MM.1S (cell line): ENCODE measurements at regions not wholly inside any gene's neighbourhood (a gene's known extent, or its start where the extent isn't known, plus 50 kb on each side); places are given as distances from the start of the nearest gene placed in this dataset.

Experiments
- DNase-seq: peaks from one replicate; pipeline ENCODE4 v3.0.0-alpha.2; 2015
- H2AFZ ChIP-seq: fragments of 300-600 bp; sonication (generic); 2 replicates; pipeline ENCODE4 v1.6.0; 2016; ENCODE audit warnings: antibody characterized with exemption, low read length
- H3F3A ChIP-seq: fragments of 300-600 bp; sonication (generic); 2 replicates; pipeline ENCODE4 v1.6.1; 2016; ENCODE audit warnings: mild to moderate bottlenecking, antibody characterized with exemption, low read length, moderate library complexity, mixed read lengths; ENCODE audit not compliant: insufficient read depth
- H3K27ac ChIP-seq: fragments of 300-600 bp; sonication (generic); 2 replicates; pipeline ENCODE4 v1.5.1; 2016; ENCODE audit warnings: mild to moderate bottlenecking, low read length
- H3K27me3 ChIP-seq: fragments of 300-600 bp; sonication (generic); replicated peaks from 2 replicates; pipeline ENCODE4 v1.6.0; 2016; ENCODE audit warnings: low read length; ENCODE audit not compliant: insufficient read depth
- H3K36me3 ChIP-seq: fragments of 300-600 bp; sonication (generic); replicated peaks from 2 replicates; pipeline ENCODE4 v1.6.1; 2016; ENCODE audit warnings: mild to moderate bottlenecking, low read length, mixed read lengths; ENCODE audit not compliant: insufficient read depth
- H3K4me1 ChIP-seq: fragments of 300-600 bp; sonication (generic); 2 replicates; pipeline ENCODE4 v1.6.1; 2016; ENCODE audit warnings: low read length, mixed read lengths
- H3K4me2 ChIP-seq: fragments of 300-600 bp; sonication (generic); 2 replicates; pipeline ENCODE4 v1.6.0; 2016; ENCODE audit warnings: low read depth, low read length
- H3K4me3 ChIP-seq: fragments of 300-600 bp; sonication (generic); 2 replicates; pipeline ENCODE4 v1.5.1; 2016; ENCODE audit warnings: low read length, mixed read lengths
- H3K79me2 ChIP-seq: fragments of 300-600 bp; sonication (generic); 2 replicates; pipeline ENCODE4 v1.6.1; 2016; ENCODE audit warnings: mixed run types, low read length, mixed read lengths
- H3K9ac ChIP-seq: fragments of 300-600 bp; sonication (generic); 2 replicates; pipeline ENCODE4 v1.6.1; 2016; ENCODE audit warnings: low read length, mixed read lengths
- H3K9me2 ChIP-seq: fragments of 300-600 bp; sonication (generic); replicated peaks from 2 replicates; pipeline ENCODE4 v1.6.1; 2016; ENCODE audit warnings: mild to moderate bottlenecking, low read length, mixed read lengths; ENCODE audit not compliant: insufficient read depth
- H3K9me3 ChIP-seq: fragments of 300-600 bp; sonication (generic); replicated peaks from 2 replicates; pipeline ENCODE4 v1.6.1; 2016; ENCODE audit warnings: mild to moderate bottlenecking, low read length, mixed read lengths; ENCODE audit not compliant: insufficient read depth
- H4K20me1 ChIP-seq: fragments of 300-600 bp; sonication (generic); 2 replicates; pipeline ENCODE4 v1.6.1; 2016; ENCODE audit warnings: mild to moderate bottlenecking, low read length, moderate library complexity, mixed read lengths; ENCODE audit not compliant: insufficient read depth
- CTCF ChIP-seq: fragments of 300-600 bp; sonication (generic); IDR thresholded peaks from 2 replicates; pipeline ENCODE4 v1.5.1; 2016; ENCODE audit warnings: antibody characterized with exemption, low read length, mixed read lengths
- EZH2 ChIP-seq: fragments of 300-600 bp; sonication (generic); optimal IDR thresholded peaks from 2 replicates; pipeline ENCODE3; 2017; ENCODE audit warnings: low read depth, mild to moderate bottlenecking, antibody characterized with exemption, low read length, mixed read lengths
- EZH2phosphoT487 ChIP-seq: fragments of 300-600 bp; sonication (generic); IDR thresholded peaks from 2 replicates; pipeline ENCODE4 v1.6.1; 2018; ENCODE audit warnings: antibody characterized with exemption, low read length

GRCh38 chr5:162288647-162289296 is 221.2 kb downstream of the GABRG2 start:
- no peak overlapping the region for H3K4me2 ChIP-seq

GRCh38 chr5:162289489-162289888 is 221.9 kb downstream of the GABRG2 start:
- no peak overlapping the region for H3K9ac ChIP-seq
- no peaks in the 10 kb centered on the region for H3K9me3 ChIP-seq
- no peaks in the 10 kb centered on the region for H3K36me3 ChIP-seq
- H2AFZ ChIP-seq, result no peak overlapping the region
- H3K27ac ChIP-seq, result no peak overlapping the region
- H3K4me3 ChIP-seq, result no peak overlapping the region
- DNase-seq, result no peak
- H3K4me2 ChIP-seq, result no peak overlapping the region
- TF ChIP-seq CTCF, result no peak
- no peak for TF ChIP-seq EZH2
- TF ChIP-seq EZH2phosphoT487, result no peak
- H4K20me1 ChIP-seq, result no peaks in the 10 kb centered on the region
- H3K79me2 ChIP-seq, result no peaks in the 10 kb centered on the region
- no peaks in the 10 kb centered on the region for H3F3A ChIP-seq
- H3K9me2 ChIP-seq, result no peaks in the 10 kb centered on the region
- no peaks in the 10 kb centered on the region for H3K27me3 ChIP-seq
- no peaks in the 10 kb centered on the region for H3K4me1 ChIP-seq

More at GRCh38 chr5:162288647-162289296, 221.2 kb downstream of the GABRG2 start:
- Histone ChIP-seq H3K4me3 (no peak overlapping the region), H3K36me3 (no peaks in the 10 kb centered on the region), H3K27me3 (no peaks in the 10 kb centered on the region), H3K9me2 (no peaks in the 10 kb centered on the region), H3K4me1 (no peaks in the 10 kb centered on the region), H3K27ac (no peak overlapping the region), H3K9ac (no peak overlapping the region), H2AFZ (no peak overlapping the region), H3K79me2 (no peaks in the 10 kb centered on the region), H3F3A (no peaks in the 10 kb centered on the region), H4K20me1 (no peaks in the 10 kb centered on the region), H3K9me3 (no peaks in the 10 kb centered on the region)
- no peak for DNase-seq
- no peak for TF ChIP-seq EZH2phosphoT487
- TF ChIP-seq CTCF, result no peak
- no peak for TF ChIP-seq EZH2

- H3K79me2 ChIP-seq, result no peaks in the 10 kb centered on the region
- no peaks in the 10 kb centered on the region for H3F3A ChIP-seq
- no peak for TF ChIP-seq EZH2
- no peak for TF ChIP-seq EZH2phosphoT487
- TF ChIP-seq CTCF, result no peak
- no peak overlapping the region for H3K4me3 ChIP-seq
- H3K4me1 ChIP-seq, result no peaks in the 10 kb centered on the region
- no peaks in the 10 kb centered on the region for H4K20me1 ChIP-seq
- no peak overlapping the region for H3K4me2 ChIP-seq
- DNase-seq, result no peak
- H3K9ac ChIP-seq, result no peak overlapping the region
- H2AFZ ChIP-seq, result no peak overlapping the region
- H3K27me3 ChIP-seq, result no peaks in the 10 kb centered on the region
- no peaks in the 10 kb centered on the region for H3K9me2 ChIP-seq
- H3K9me3 ChIP-seq, result no peaks in the 10 kb centered on the region
- no peaks in the 10 kb centered on the region for H3K36me3 ChIP-seq
- no peak overlapping the region for H3K27ac ChIP-seq
Observed at GRCh38 chr5:162299793-162300192, 232.2 kb downstream of the GABRG2 start.
